ENCODE measurements at regions not wholly inside any gene's neighbourhood (a gene's known extent, or its start where the extent isn't known, plus 50 kb on each side); places are given as distances from the start of the nearest gene placed in this dataset.

- TF ChIP-seq CTCF (IDR thresholded peaks at IDR 0.05) = no peak
- TF ChIP-seq EZH2 (IDR thresholded peaks at IDR 0.05; ENCODE audit: borderline replicate concordance, insufficient read depth, low read depth, low read length, poor library complexity, severe bottlenecking) = no peak
These were observed 119.6 kb upstream of the ITGA6 start for GRCh38 chr2:172307800-172308199.
